H4 (cell line): ENCODE measurements at regions not wholly inside any gene's neighbourhood (a gene's known extent, or its start where the extent isn't known, plus 50 kb on each side); places are given as distances from the start of the nearest gene placed in this dataset.

Experiments used
- DNase-seq: peaks from one replicate; pipeline ENCODE4 v3.0.0-alpha.2; 2015; ENCODE audit warnings: low spot score

- DNase-seq = no peak
Observed at GRCh38 chr14:71466251-71466650, 466.0 kb upstream of the RGS6 start.

GRCh38 chr14:71466946-71467345 lies 465.3 kb upstream of the RGS6 start:
- no peak for DNase-seq

GRCh38 chr14:71467361-71467811 lies 464.8 kb upstream of the RGS6 start:
- DNase-seq = no peak

DNA sequence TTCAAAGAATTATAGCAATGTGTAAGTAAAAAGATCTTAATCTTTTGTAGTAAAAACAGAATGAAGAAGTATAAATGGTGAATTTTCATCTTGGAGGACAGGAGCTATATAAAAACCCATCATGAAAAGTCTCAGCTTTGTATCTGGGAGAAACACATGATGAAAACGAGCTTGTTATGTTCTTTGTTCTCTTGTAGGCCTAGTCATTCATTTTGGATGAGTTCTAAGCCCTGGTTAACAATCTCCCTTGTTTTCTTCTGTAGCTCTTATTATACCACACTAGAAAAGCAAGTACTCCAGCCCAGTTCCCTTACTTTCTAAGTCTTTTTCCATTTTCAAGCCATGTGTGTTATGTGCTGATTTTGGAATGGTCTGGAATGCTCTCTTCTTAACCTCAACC lies 463.5 kb upstream of the RGS6 start:
- DNase-seq = no peak

DNA sequence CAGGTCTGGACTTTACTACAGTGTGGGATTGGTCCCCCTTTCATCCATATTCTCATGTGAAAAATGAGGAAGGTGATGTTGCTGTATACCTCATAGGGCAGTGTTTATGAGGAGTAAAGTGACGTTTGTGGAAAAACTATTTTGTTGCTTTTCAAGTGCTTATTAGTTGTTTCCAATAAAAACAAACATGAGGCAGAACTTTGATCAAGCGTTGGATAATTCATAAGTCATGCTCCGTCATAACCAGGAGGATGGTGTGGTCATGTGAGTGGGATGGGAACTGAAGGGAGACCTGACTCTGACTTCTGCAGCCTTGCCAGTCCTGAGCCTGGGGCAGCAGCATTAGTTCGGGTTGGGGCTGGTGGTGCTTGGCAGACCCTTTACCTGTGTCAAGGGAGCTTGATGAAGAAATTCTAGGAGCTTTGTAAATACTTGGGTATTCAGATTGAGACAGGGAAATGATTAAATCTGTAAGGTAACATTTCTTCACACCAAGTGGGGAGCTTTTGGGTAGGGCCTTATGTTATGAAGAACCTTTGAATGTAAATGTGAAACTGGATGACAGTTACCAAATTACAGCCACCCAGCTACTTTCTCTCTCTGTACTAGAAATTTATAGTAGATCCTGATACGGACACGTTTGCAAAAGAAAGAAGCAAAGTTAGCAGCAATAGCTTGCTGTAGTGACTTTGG lies 462.4 kb upstream of the RGS6 start:
- no peak for DNase-seq

- DNase-seq = no peak
Observed at GRCh38 chr14:71471634-71472355, 460.4 kb upstream of the RGS6 start.

DNA sequence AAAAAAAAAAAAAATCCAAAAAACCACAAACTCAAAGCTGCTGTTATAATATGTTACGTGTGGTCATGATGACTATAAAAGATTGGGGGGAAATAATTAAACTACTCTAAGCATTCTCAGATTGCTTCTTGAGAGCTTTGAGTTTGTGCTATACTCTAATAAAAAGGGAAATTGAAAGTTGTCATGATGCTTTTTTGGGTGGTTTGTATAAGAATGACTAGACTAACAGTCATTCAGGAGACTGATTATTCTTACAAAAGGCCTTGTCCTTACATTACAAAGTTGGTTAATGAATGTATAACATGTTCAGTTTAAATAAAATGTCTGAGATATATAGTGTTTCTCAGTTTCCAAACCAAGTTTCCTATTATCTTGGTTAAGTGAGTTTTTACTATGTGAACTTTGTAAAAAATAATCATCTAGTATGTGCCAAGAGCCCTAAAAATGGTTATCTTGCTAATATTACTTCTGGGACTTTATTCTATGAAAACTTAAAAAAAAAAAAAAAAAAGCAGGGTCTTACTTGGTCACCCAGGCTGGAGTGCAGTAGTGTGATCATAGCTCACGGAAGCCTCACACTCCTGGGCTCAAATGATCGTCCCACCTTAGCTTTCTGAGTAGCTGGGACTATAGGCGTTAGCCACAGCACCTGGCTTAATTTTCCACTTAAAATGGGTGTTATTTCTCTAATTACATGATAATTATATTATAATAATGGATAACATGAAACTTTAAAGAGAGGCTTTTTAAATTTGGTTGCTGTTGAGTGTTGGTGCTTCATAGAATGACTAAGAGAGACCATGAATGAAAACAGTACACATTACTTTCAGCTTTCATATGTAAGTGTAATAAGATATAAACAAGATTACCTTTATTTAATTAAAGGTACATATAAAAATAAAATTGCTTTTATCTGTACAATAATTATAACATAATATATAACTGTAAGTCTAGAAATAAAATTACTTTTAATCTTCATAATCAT lies 459.6 kb upstream of the RGS6 start:
- no peak for DNase-seq

DNA sequence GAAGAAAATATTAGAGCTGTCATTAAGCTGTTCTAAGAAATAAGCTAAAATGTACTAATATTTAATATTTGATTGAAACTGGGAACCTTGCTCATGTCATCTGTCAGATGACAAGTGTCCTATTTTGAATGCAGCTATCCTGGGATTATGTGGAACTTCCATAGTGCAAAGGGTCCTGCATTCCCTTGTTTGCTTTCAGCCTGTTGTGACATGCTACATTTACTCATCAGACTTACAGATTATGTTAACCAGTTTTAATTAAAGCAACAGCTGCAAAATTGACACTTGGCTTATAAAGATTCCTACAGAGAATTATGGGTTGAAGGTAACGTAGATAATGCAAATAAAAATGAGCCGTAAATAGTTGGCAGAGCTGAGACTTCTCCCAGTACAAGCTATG lies 458.4 kb upstream of the RGS6 start:
- no peak for DNase-seq

DNA sequence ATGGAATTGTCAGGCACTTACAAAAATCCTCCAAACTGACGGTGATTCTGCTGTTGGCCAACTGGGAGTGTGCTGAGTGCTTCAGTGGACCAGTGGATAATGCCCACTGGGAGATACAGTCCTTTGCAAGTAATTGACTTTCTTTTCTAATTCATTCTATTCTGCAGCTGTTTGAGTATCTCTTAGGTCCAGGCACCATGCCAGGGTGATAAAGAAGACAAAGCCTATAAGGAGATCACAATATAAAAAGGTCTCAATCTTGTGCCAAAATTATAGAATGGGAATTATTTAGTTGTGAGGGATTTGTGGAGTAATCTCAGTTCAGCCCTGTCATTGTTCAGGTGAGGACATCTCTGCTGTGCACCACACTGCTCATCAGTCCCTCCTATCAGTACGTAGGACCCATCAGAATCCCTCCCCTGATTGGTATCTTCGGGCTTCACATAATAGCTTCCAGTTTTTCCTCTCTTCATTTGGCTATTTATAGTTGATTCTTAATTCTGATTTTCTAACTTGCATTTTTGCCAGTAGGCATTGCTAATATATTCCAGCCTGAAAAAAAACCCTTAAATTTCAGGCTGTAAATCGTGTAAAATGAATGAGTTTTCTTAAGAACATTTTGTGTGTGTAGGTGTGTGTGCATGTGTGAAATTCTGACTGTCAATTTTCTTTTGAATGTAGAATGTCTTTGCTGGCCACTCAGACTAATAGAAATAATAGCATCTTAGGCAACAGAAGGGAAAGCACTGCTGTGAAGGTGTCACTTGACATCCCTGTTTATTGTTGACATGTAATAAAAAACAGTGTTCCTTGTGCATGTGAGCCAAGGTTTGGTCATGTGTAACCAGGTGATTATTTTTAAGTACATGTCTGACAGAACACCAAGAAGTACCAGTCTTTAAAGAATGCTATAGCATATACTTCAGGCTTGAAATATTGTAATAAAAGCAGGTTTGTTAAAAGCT lies 457.6 kb upstream of the RGS6 start:
- DNase-seq = no peak

- DNase-seq = no peak
Observed at GRCh38 chr14:71475916-71476315, 456.3 kb upstream of the RGS6 start.

- DNase-seq = no peak
Observed at GRCh38 chr14:71478542-71478941, 453.7 kb upstream of the RGS6 start.

- no peak for DNase-seq
Observed at GRCh38 chr14:71481021-71481654, 451.1 kb upstream of the RGS6 start.

DNA sequence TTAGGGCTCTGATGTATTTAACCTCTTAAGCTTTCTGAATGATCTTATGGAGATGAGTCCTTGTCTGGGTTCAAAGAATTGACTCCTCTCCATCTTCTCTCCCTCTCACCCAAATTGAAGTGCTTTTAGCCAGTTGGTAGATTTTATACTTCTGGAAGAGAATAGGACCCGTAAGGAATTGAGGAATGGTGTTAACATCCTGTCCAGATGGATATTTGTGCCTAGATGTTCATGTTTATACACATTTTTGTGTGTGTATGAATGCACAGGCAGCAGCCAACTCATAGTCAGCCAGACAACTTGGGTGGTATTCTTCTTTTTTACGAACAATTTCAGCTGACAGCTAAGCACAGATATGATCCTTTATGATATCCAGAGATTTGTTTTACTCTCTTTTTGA lies 449.6 kb upstream of the RGS6 start:
- no peak for DNase-seq

GRCh38 chr14:71483154-71483553 lies 449.1 kb upstream of the RGS6 start:
- DNase-seq = no peak

DNA sequence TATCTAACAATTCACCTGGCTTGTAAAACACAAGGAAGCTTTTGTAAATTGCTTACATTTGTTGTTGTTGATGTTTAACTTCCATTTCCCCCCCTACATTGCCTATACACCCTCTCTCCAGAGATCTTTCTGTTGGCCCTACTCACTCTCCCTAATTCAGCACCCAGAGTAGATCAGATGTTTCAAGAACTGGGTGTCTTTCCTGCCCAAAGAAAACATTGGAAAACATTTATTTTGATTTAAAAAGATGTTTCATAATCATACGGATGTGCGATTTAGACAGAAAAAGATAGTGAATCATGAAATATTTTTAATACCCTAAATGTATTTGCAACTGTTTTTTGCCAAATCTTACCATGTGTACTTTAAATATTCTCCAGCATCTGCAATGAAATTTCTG lies 446.4 kb upstream of the RGS6 start:
- DNase-seq = no peak

DNA sequence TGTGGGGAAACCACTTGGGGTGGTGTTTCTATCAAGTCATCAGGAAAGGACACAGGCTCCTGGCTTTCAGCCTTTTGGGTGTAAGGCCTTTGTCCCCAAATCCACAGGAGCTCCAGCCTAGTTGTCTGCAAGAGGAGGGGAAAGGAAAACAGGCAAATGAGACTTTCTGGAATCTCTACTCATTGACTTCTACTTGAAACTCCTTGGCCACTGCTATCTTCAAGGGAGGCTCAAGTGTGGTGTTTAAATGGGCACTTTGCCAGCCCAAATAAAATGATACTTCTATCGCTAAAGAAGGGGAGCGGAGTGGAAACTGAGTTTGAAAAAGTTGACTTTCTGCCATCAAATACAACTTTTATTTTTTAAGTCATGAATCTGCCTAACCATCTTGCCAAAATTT lies 445.9 kb upstream of the RGS6 start:
- DNase-seq = no peak

- no peak for DNase-seq
Observed at GRCh38 chr14:71487449-71487848, 444.8 kb upstream of the RGS6 start.

DNA sequence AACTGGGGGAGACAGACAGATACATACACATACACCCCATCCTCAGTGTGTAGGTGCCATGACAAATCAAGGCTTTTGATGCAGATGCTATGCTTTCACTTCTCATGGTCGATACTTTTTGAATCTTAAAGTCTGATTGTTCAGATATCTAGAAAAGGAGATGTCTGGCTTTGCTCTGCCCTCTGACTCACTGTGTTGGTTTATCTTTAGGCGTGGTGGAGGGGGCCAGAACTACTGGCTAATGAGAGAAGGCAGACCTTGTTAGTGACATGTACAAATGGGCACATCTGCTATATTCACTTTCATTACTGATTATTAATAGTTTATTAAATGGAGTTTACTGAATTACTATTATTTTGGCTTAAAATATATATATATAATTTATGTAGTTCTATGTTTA lies 444.3 kb upstream of the RGS6 start:
- no peak for DNase-seq

GRCh38 chr14:71488703-71489191 lies 443.5 kb upstream of the RGS6 start:
- no peak for DNase-seq

DNA sequence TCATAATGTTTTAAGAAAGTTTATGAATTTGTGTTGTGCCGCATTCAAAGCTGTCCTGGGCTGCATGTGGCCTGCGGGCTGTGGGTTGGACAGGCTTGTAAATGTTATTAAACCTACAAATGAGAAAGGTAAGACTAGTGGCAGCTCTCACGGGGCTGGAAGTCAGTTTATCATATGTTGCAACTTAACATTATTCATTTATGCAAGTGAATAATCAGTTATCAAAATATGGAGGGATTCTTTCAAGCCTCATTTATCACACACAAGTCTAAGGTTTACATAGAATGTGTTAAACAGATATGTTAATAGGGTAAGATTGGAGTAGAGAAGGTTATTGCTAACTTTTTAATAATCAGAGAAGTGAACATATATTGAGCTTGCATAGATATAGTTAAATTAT lies 442.5 kb upstream of the RGS6 start:
- DNase-seq = no peak

GRCh38 chr14:71491931-71492330 lies 440.3 kb upstream of the RGS6 start:
- no peak for DNase-seq
